Hepatocyte (in vitro differentiated cells): ENCODE measurements at regions not wholly inside any gene's neighbourhood (a gene's known extent, or its start where the extent isn't known, plus 50 kb on each side); places are given as distances from the start of the nearest gene placed in this dataset.

Experiments
- EZH2 ChIP-seq: fragments of 200-600 bp; sonication (generic); IDR thresholded peaks from 2 replicates; pipeline ENCODE4 v1.6.1; 2016; ENCODE audit warnings: antibody characterized with exemption, mild to moderate bottlenecking, borderline replicate concordance
- TF ChIP-seq, protein P1 (sequence below): fragments of 200-600 bp; sonication (generic); IDR thresholded peaks from 2 replicates; pipeline ENCODE4 v1.5.1; 2016; ENCODE audit warnings: antibody characterized with exemption, mild to moderate bottlenecking; ENCODE audit not compliant: poor library complexity

DNA sequence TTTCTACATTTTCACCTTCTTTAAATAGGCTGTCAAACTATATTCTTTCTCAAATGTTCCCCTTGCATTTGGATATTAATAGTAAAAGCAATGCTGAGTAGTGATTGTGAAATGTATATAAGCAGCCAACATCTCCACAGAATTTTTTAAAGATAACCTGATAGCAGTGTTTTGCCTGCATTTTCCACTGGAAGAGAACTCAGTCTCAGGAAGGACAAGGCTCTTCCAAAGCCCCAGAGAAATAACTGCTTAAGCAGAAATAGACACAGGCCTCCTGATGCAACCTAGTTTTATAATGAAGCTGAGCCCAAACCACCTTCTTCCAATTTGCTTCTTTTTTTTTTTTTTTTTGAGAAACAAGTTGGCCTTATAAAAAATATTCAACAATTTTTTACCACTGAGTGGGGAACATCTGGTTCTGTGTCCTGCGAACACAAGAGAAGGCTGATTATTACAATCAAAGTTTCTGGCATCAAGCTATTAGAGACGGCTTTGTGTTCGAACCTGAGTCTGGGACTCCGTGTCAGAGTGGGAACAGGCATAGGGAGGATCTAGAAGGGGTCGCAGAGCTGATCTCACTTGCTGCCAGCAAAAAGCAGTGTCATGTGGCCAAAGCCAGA is 332.5 kb upstream of the TBL1XR1 start:
- no peak for TF ChIP-seq EZH2
- TF ChIP-seq, protein P1, sequence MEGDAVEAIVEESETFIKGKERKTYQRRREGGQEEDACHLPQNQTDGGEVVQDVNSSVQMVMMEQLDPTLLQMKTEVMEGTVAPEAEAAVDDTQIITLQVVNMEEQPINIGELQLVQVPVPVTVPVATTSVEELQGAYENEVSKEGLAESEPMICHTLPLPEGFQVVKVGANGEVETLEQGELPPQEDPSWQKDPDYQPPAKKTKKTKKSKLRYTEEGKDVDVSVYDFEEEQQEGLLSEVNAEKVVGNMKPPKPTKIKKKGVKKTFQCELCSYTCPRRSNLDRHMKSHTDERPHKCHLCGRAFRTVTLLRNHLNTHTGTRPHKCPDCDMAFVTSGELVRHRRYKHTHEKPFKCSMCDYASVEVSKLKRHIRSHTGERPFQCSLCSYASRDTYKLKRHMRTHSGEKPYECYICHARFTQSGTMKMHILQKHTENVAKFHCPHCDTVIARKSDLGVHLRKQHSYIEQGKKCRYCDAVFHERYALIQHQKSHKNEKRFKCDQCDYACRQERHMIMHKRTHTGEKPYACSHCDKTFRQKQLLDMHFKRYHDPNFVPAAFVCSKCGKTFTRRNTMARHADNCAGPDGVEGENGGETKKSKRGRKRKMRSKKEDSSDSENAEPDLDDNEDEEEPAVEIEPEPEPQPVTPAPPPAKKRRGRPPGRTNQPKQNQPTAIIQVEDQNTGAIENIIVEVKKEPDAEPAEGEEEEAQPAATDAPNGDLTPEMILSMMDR, result no peak
